Liver (tissue), 3 donors: ENCODE measurements at regions not wholly inside any gene's neighbourhood (a gene's known extent, or its start where the extent isn't known, plus 50 kb on each side); places are given as distances from the start of the nearest gene placed in this dataset.

Experiments
- FOXA2 ChIP-seq: IDR thresholded peaks from 2 replicates; pipeline ENCODE4 v1.6.1; 2016; ENCODE audit warnings: antibody characterized with exemption
- GABPA ChIP-seq, 2 donors: IDR thresholded peaks in 1 of 2; conservative IDR thresholded peaks in 1 of 2; 2 replicates each; pipeline ENCODE4 v1.6.1; 2016; ENCODE audit warnings: antibody characterized with exemption in 2 of 2, mild to moderate bottlenecking in 1 of 2, moderate library complexity in 1 of 2
- JUND ChIP-seq, 2 donors: IDR thresholded peaks; 2 replicates each; pipeline ENCODE4 v1.6.1; 2016; ENCODE audit warnings: antibody characterized with exemption in 2 of 2
- NR2F2 ChIP-seq: IDR thresholded peaks from 2 replicates; pipeline ENCODE4 v1.6.1; 2016; ENCODE audit warnings: antibody characterized with exemption
- RAD21 ChIP-seq, 2 donors: IDR thresholded peaks; 2 replicates each; pipeline ENCODE4 v1.6.1; 2016; ENCODE audit warnings: antibody characterized with exemption in 2 of 2, mild to moderate bottlenecking in 2 of 2
- SP1 ChIP-seq: IDR thresholded peaks from 2 replicates; pipeline ENCODE4 v1.6.1; 2018; ENCODE audit warnings: antibody characterized with exemption, mild to moderate bottlenecking
- TAF1 ChIP-seq: conservative IDR thresholded peaks from 2 replicates; pipeline ENCODE4 v1.6.1; 2016; ENCODE audit warnings: antibody characterized with exemption, mild to moderate bottlenecking
- TF ChIP-seq, protein P1 (sequence below): fragments of 150-350 bp; IDR thresholded peaks from 2 replicates; pipeline ENCODE4 v1.5.1; 2017; ENCODE audit warnings: improper control_type of control experiment, low read depth, low read length; ENCODE audit not compliant: missing input control
- TF ChIP-seq, protein P2 (sequence below): IDR thresholded peaks from 2 replicates; pipeline ENCODE4 v1.6.1; 2016; ENCODE audit warnings: antibody characterized with exemption, mild to moderate bottlenecking
- TF ChIP-seq, protein P3 (sequence below): IDR thresholded peaks from 2 replicates; pipeline ENCODE4 v1.6.1; 2016; ENCODE audit warnings: antibody characterized with exemption
- donor health status: healthy.
- donor health status: healthy.

DNA sequence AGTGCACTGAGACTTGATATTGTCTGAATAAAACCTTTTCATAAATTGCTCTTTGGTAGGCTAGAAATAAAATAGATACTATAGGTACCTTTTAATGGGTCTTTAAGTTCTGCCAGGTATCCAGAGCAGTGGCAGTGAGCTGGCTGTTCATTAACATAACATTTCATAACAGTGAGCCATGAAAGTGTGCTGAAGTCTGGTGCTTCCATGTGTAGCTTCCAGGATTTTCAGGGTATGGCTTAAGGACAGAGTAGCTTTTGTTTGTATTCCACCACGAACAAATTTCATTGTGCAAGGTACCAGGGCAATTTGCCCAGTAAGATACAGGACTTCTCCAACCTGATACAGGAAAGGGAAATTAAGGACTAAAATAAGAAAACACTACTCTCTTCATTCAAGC lies 124.7 kb upstream of the NANOGP8 start:
- TF ChIP-seq, protein P1, sequence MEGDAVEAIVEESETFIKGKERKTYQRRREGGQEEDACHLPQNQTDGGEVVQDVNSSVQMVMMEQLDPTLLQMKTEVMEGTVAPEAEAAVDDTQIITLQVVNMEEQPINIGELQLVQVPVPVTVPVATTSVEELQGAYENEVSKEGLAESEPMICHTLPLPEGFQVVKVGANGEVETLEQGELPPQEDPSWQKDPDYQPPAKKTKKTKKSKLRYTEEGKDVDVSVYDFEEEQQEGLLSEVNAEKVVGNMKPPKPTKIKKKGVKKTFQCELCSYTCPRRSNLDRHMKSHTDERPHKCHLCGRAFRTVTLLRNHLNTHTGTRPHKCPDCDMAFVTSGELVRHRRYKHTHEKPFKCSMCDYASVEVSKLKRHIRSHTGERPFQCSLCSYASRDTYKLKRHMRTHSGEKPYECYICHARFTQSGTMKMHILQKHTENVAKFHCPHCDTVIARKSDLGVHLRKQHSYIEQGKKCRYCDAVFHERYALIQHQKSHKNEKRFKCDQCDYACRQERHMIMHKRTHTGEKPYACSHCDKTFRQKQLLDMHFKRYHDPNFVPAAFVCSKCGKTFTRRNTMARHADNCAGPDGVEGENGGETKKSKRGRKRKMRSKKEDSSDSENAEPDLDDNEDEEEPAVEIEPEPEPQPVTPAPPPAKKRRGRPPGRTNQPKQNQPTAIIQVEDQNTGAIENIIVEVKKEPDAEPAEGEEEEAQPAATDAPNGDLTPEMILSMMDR = no peak
- TF ChIP-seq GABPA (IDR thresholded peaks at IDR 0.05 in 1 of 2, conservative IDR thresholded peaks at IDR 0.05 in 1 of 2) = no peak
- peak; percentile 50 to 66 for TF ChIP-seq RAD21 (IDR thresholded peaks at IDR 0.05)
- TF ChIP-seq, protein P2, sequence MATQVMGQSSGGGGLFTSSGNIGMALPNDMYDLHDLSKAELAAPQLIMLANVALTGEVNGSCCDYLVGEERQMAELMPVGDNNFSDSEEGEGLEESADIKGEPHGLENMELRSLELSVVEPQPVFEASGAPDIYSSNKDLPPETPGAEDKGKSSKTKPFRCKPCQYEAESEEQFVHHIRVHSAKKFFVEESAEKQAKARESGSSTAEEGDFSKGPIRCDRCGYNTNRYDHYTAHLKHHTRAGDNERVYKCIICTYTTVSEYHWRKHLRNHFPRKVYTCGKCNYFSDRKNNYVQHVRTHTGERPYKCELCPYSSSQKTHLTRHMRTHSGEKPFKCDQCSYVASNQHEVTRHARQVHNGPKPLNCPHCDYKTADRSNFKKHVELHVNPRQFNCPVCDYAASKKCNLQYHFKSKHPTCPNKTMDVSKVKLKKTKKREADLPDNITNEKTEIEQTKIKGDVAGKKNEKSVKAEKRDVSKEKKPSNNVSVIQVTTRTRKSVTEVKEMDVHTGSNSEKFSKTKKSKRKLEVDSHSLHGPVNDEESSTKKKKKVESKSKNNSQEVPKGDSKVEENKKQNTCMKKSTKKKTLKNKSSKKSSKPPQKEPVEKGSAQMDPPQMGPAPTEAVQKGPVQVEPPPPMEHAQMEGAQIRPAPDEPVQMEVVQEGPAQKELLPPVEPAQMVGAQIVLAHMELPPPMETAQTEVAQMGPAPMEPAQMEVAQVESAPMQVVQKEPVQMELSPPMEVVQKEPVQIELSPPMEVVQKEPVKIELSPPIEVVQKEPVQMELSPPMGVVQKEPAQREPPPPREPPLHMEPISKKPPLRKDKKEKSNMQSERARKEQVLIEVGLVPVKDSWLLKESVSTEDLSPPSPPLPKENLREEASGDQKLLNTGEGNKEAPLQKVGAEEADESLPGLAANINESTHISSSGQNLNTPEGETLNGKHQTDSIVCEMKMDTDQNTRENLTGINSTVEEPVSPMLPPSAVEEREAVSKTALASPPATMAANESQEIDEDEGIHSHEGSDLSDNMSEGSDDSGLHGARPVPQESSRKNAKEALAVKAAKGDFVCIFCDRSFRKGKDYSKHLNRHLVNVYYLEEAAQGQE = peak; percentile 77
- TF ChIP-seq TAF1 = no peak
- peak; percentile 73 for TF ChIP-seq SP1
- no peak for TF ChIP-seq NR2F2
- TF ChIP-seq FOXA2 = peak; percentile 62
- TF ChIP-seq, protein P3, sequence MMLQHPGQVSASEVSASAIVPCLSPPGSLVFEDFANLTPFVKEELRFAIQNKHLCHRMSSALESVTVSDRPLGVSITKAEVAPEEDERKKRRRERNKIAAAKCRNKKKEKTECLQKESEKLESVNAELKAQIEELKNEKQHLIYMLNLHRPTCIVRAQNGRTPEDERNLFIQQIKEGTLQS = peak; percentile 57
- peak in 1 of 2 donors; percentile 87 for TF ChIP-seq JUND (IDR thresholded peaks at IDR 0.05)
